NB4 (cell line): ENCODE measurements at regions not wholly inside any gene's neighbourhood (a gene's known extent, or its start where the extent isn't known, plus 50 kb on each side); places are given as distances from the start of the nearest gene placed in this dataset.

ENCODE experiments used
- DNase-seq: peaks from one replicate; pipeline ENCODE4 v3.0.0; 2010; ENCODE audit warnings: low read depth
- H3K4me3 ChIP-seq: one replicate; pipeline ENCODE4 v1.5.1; 2011; ENCODE audit warnings: mild to moderate bottlenecking, low read depth, low read length, moderate library complexity
- CTCF ChIP-seq: IDR thresholded peaks from one replicate; pipeline ENCODE4 v1.5.1; 2012; ENCODE audit warnings: low read depth, low read length
- MAX ChIP-seq: IDR thresholded peaks from 2 replicates; pipeline ENCODE4 v1.6.1; 2011; ENCODE audit warnings: low read depth, low read length
- MYC ChIP-seq: IDR thresholded peaks from 2 replicates; pipeline ENCODE4 v1.6.1; 2011; ENCODE audit warnings: low read depth, low read length
- POLR2A ChIP-seq: IDR thresholded peaks from 2 replicates; pipeline ENCODE4 v1.6.1; 2011; ENCODE audit warnings: mild to moderate bottlenecking; ENCODE audit not compliant: insufficient read length; ENCODE audit errors: extremely low read depth

GRCh38 chr14:56501909-56502530 is 77.6 kb upstream of the TMEM260 start:
- no peak for DNase-seq
- H3K4me3 ChIP-seq, result no peak overlapping the region
- TF ChIP-seq MAX (no peak), POLR2A (no peak), CTCF (no peak), MYC (no peak)

- TF ChIP-seq MAX (no peak), MYC (no peak), POLR2A (no peak), CTCF (no peak)
- no peak for DNase-seq
- no peak overlapping the region for H3K4me3 ChIP-seq
Observed at GRCh38 chr14:56505361-56505760, 74.2 kb upstream of the TMEM260 start.

GRCh38 chr14:56512521-56512920 is 67.1 kb upstream of the TMEM260 start:
- no peak for DNase-seq
- H3K4me3 ChIP-seq, result no peak overlapping the region
- TF ChIP-seq CTCF (no peak), MAX (no peak), POLR2A (no peak), MYC (no peak)

GRCh38 chr14:56514663-56515371 is 64.8 kb upstream of the TMEM260 start:
- peak; percentile 6 for DNase-seq
- TF ChIP-seq MAX (no peak), MYC (no peak), POLR2A (no peak), CTCF (no peak)
- H3K4me3 ChIP-seq, result no peak overlapping the region

- no peak for DNase-seq
- TF ChIP-seq MYC (no peak), POLR2A (no peak), MAX (no peak), CTCF (no peak)
- H3K4me3 ChIP-seq, result no peak overlapping the region
Observed at GRCh38 chr14:56515739-56516138, 63.9 kb upstream of the TMEM260 start.
